ENCODE measurements at regions not wholly inside any gene's neighbourhood (a gene's known extent, or its start where the extent isn't known, plus 50 kb on each side); places are given as distances from the start of the nearest gene placed in this dataset.
"Not testable (repeated sequence)": the region's sequence is repeated elsewhere in the genome, so short reads cannot be mapped to it uniquely, and the experiment has no call there.

- no peaks in the 10 kb centered on the region for H3K4me1 ChIP-seq (ENCODE audit: insufficient read depth, low read length)
- no peak overlapping the region for H3K9ac ChIP-seq (ENCODE audit: low read depth, low read length)
- H3K36me3 ChIP-seq (ENCODE audit: insufficient read depth, low read length) = no peaks in the 10 kb centered on the region
- H3K9me3 ChIP-seq (ENCODE audit: control insufficient read depth, insufficient read depth, low read length) = peaks cover 9% of the 10 kb centered on the region; the same call in 1 of the 2 replicates
Observed at GRCh38 chr4:38298868-38299713, 338.9 kb downstream of the PTTG2 start.

GRCh38 chr4:38302910-38303309 lies 342.7 kb downstream of the PTTG2 start:
- Histone ChIP-seq H3K9me3 (ENCODE audit: control insufficient read depth, insufficient read depth, low read length) (0 out of 2 replicates have a peak, but pooled peaks cover 9% of the 10 kb centered on the region), H3K4me1 (ENCODE audit: insufficient read depth, low read length) (no peaks in the 10 kb centered on the region), H3K36me3 (ENCODE audit: insufficient read depth, low read length) (no peaks in the 10 kb centered on the region), H3K9ac (ENCODE audit: low read depth, low read length) (no peak overlapping the region)

GRCh38 chr4:38304460-38304859 lies 344.3 kb downstream of the PTTG2 start:
- not testable (repeated sequence) for H3K9me3 ChIP-seq (ENCODE audit: control insufficient read depth, insufficient read depth, low read length); H3K4me1 ChIP-seq (ENCODE audit: insufficient read depth, low read length); H3K9ac ChIP-seq (ENCODE audit: low read depth, low read length); H3K36me3 ChIP-seq (ENCODE audit: insufficient read depth, low read length)

- Histone ChIP-seq H3K4me1 (ENCODE audit: insufficient read depth, low read length) (0 out of 2 replicates have a peak, but pooled peaks cover 5% of the 10 kb centered on the region), H3K9ac (ENCODE audit: low read depth, low read length) (no peak overlapping the region)
Observed at GRCh38 chr4:38306482-38307071, 346.4 kb downstream of the PTTG2 start.

GRCh38 chr4:38308728-38309311 lies 348.6 kb downstream of the PTTG2 start:
- no peaks in the 10 kb centered on the region for H3K9me3 ChIP-seq (ENCODE audit: control insufficient read depth, insufficient read depth, low read length)
- H3K36me3 ChIP-seq (ENCODE audit: insufficient read depth, low read length) = no peaks in the 10 kb centered on the region
- 0 out of 2 replicates have a peak, but pooled peaks cover 5% of the 10 kb centered on the region for H3K4me1 ChIP-seq (ENCODE audit: insufficient read depth, low read length)
- H3K9ac ChIP-seq (ENCODE audit: low read depth, low read length) = no peak overlapping the region

More at GRCh38 chr4:38306482-38307071, 346.4 kb downstream of the PTTG2 start:
- Histone ChIP-seq H3K9me3 (ENCODE audit: control insufficient read depth, insufficient read depth, low read length) (no peaks in the 10 kb centered on the region), H3K36me3 (ENCODE audit: insufficient read depth, low read length) (no peaks in the 10 kb centered on the region)

GRCh38 chr4:38309471-38309870 lies 349.3 kb downstream of the PTTG2 start:
- no peaks in the 10 kb centered on the region for H3K9me3 ChIP-seq (ENCODE audit: control insufficient read depth, insufficient read depth, low read length)
- H3K36me3 ChIP-seq (ENCODE audit: insufficient read depth, low read length) = no peaks in the 10 kb centered on the region
- H3K9ac ChIP-seq (ENCODE audit: low read depth, low read length) = no peak overlapping the region
- H3K4me1 ChIP-seq (ENCODE audit: insufficient read depth, low read length) = 0 out of 2 replicates have a peak, but pooled peaks cover 5% of the 10 kb centered on the region

- no peaks in the 10 kb centered on the region for H3K36me3 ChIP-seq (ENCODE audit: insufficient read depth, low read length)
- H3K9ac ChIP-seq (ENCODE audit: low read depth, low read length) = no peak overlapping the region
- H3K4me1 ChIP-seq (ENCODE audit: insufficient read depth, low read length) = 0 out of 2 replicates have a peak, but pooled peaks cover 5% of the 10 kb centered on the region
- no peaks in the 10 kb centered on the region for H3K9me3 ChIP-seq (ENCODE audit: control insufficient read depth, insufficient read depth, low read length)
Observed at GRCh38 chr4:38310446-38311043, 350.3 kb downstream of the PTTG2 start.

GRCh38 chr4:38311495-38312126 lies 351.4 kb downstream of the PTTG2 start:
- Histone ChIP-seq H3K9me3 (ENCODE audit: control insufficient read depth, insufficient read depth, low read length) (no peaks in the 10 kb centered on the region), H3K36me3 (ENCODE audit: insufficient read depth, low read length) (no peaks in the 10 kb centered on the region), H3K4me1 (ENCODE audit: insufficient read depth, low read length) (0 out of 2 replicates have a peak, but pooled peaks cover 5% of the 10 kb centered on the region), H3K9ac (ENCODE audit: low read depth, low read length) (no peak overlapping the region)

GRCh38 chr4:38313175-38313574 lies 350.8 kb upstream of the KLF3 start:
- Histone ChIP-seq H3K36me3 (ENCODE audit: insufficient read depth, low read length) (no peaks in the 10 kb centered on the region), H3K4me1 (ENCODE audit: insufficient read depth, low read length) (0 out of 2 replicates have a peak, but pooled peaks cover 5% of the 10 kb centered on the region), H3K9ac (ENCODE audit: low read depth, low read length) (no peak overlapping the region), H3K9me3 (ENCODE audit: control insufficient read depth, insufficient read depth, low read length) (no peaks in the 10 kb centered on the region)

GRCh38 chr4:38313999-38314561 lies 349.9 kb upstream of the KLF3 start:
- no peaks in the 10 kb centered on the region for H3K36me3 ChIP-seq (ENCODE audit: insufficient read depth, low read length)
- no peak overlapping the region for H3K9ac ChIP-seq (ENCODE audit: low read depth, low read length)

GRCh38 chr4:38314663-38315062 lies 349.3 kb upstream of the KLF3 start:
- no peaks in the 10 kb centered on the region for H3K36me3 ChIP-seq (ENCODE audit: insufficient read depth, low read length)
- no peaks in the 10 kb centered on the region for H3K9me3 ChIP-seq (ENCODE audit: control insufficient read depth, insufficient read depth, low read length)
- H3K9ac ChIP-seq (ENCODE audit: low read depth, low read length) = no peak overlapping the region
- H3K4me1 ChIP-seq (ENCODE audit: insufficient read depth, low read length) = peaks cover 10% of the 10 kb centered on the region; the same call in 1 of the 2 replicates

More at GRCh38 chr4:38313999-38314561, 349.9 kb upstream of the KLF3 start:
- Histone ChIP-seq H3K4me1 (ENCODE audit: insufficient read depth, low read length) (0 out of 2 replicates have a peak, but pooled peaks cover 5% of the 10 kb centered on the region), H3K9me3 (ENCODE audit: control insufficient read depth, insufficient read depth, low read length) (no peaks in the 10 kb centered on the region)

GRCh38 chr4:38315286-38315685 lies 348.7 kb upstream of the KLF3 start:
- Histone ChIP-seq H3K9ac (ENCODE audit: low read depth, low read length) (no peak overlapping the region), H3K36me3 (ENCODE audit: insufficient read depth, low read length) (no peaks in the 10 kb centered on the region), H3K4me1 (ENCODE audit: insufficient read depth, low read length) (peaks cover 10% of the 10 kb centered on the region; the same call in 1 of the 2 replicates), H3K9me3 (ENCODE audit: control insufficient read depth, insufficient read depth, low read length) (no peaks in the 10 kb centered on the region)

- Histone ChIP-seq H3K9me3 (ENCODE audit: control insufficient read depth, insufficient read depth, low read length) (no peaks in the 10 kb centered on the region), H3K9ac (ENCODE audit: low read depth, low read length) (no peak overlapping the region), H3K4me1 (ENCODE audit: insufficient read depth, low read length) (peaks cover 8% of the 10 kb centered on the region; the same call in 1 of the 2 replicates), H3K36me3 (ENCODE audit: insufficient read depth, low read length) (no peaks in the 10 kb centered on the region)
Observed at GRCh38 chr4:38316045-38316444, 348.0 kb upstream of the KLF3 start.

All from ES-I3 (cell line).